C1 segment of cervical spinal cord (tissue), 14 donors: ENCODE measurements at regions not wholly inside any gene's neighbourhood (a gene's known extent, or its start where the extent isn't known, plus 50 kb on each side); places are given as distances from the start of the nearest gene placed in this dataset.
A peak's percentile ranks its signal among the peaks of the same experiment; 100 is the strongest.

Experiments
- DNase-seq, 14 donors: peaks; one replicate each; lab custom pipeline; 2025; lab: John Stamatoyannopoulos, UW

DNA sequence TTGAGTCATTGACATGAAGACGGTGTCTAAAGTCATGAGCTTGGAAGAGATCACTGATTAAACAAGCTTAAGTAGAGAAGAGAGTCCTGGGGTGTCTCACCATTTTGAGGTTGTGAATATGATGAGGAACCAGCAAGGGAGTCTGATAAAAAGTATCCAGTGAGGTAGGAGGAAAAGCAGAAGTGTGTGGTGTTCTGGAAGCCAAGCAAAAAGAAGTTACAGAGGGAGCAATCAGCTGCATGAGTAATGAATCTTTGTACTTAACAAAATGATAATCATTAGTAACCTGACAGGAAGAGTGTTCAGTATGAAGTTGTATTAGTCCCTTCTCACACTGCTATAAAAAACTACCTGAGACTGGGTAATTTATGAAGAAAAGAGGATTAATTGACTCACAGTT, 131.3 kb downstream of the C11orf87 start:
- DNase-seq = no peak

DNA sequence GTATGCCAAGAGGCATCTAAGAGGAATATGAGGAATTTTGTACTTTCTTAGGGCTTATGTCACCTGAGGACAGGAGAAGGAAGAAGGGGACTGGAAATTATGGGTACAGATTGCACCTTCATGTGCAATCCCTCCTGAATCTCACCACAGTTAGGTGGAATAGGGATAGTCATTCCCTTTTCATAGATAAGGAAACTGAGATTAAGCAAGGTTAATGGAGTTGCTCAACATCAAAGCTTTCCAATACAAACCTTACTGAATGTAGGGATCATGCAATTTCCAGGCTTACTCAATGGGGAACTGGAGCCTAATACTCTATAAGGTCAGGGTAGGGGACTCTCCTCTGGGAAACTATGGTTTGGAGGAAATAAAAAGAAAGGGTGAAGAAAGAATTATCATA, 133.0 kb downstream of the C11orf87 start:
- DNase-seq = no peak

DNA sequence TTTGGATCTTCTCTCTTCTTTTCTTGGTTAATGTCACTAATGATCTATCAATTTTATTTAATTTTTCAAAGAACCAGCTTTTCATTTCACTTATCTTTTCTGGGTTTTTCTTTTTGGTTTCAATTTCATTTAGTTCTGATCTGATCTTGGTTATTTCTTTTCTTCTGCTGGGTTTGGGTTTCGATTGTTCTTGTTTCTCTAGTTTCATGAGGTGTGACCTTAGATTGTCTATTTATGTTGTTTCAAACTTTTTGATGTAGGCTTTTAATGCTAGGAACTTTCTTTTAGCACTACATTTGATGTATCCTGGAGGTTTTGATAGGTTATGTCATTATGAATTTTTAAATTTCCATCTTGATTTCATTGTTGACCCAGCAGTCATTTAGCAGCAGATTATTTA, 142.3 kb downstream of the C11orf87 start:
- DNase-seq = no peak

DNA sequence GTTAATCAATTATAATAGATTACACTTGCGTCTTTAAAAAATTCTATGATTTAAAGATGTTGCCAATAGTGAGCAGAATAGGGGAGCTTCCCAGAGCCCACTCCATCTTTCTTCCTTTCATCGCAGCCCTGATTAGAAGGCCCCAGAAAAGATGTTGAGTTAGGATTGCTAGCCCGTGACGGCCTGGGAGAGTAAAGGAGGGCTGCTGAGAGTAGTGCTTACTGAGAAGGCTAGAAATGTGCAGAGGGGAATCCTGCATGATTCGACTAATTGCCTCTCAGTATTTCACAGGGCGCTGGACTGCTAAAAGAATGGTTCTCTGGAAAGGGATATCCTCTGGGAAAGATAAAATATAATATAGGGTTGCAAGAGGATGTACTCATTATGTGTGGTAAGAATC, 160.5 kb downstream of the C11orf87 start:
- DNase-seq = no peak

DNA sequence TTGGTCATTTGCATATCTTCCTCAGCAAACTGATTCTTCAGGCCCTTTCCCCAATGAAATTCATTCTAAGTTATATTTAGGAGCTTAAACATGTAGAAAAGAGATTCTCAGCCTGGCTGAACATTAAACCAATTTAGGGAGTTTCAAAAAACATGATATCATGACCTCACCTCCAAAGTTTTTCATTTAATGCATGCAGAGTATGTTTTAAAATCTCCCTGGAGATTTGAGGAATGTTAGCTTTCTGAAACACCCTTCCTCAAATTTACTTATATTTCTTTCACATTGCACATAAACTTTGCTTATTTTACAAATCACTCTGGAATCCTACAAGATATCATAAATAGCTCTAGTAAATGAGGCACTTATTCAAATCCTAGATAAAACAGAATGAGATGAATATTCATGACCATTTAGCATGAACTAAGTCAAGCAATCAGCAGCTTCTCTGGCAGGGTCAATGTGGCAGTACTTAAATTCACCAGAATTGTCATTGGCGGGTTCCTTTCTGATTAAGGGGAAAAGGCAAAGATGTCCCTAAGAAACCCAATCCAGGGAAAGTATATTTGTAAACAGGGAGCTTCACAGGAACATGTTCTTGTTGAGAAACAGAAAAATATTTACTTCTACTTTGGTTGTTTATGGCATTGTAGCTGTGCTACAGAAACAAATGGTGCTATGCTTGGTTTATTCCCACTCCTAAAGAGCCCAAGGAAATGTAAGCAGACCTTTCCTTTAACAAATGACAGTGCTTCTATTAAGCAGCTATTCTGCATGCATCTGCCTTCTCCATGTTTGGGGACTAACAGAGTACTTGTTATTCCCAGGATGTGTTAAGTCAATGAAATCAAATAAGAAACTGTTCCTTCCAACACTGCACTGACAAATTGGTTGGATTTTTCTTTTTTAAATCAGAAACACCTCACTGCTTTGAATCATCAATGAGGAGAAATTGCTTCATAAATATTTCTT, 162.3 kb downstream of the C11orf87 start:
- DNase-seq = no peak

DNA sequence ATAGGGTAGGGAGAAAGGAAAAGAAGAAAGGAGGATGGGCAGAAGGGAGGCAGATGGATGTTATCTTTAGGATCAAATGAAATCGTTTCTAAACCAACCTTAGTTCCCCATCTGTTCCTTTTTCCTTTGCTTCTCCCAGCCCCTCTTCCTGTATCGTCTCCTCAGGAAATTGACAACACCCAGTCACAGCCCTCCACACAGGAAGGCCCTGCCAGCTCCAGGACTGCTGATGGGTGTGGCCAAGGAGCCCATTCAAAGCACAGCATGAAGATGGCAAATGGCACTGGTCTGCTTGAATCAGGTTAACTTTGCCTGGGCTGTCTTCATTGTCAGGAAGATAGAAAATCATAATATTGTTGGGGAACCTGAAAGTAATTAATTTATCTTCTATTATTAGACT, 164.8 kb downstream of the C11orf87 start:
- DNase-seq = no peak

DNA sequence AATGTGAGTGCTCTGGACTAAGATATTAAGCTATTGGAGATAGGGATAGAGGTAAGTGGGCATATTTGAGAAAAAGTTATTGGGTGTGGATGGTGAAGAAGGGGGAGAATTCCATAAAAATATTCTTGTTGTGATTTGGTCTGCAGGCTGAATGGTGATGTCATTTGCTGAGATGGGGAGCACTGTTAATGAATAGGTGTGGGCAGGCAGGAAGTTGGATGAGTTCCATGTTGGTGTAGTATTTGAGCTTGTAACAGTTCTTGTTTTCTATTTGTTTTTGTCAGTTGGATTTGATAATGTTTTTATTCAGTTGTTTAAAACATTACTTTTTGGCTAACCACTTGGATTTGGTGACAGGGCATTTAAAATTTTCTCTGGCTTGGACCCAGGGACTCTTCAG, 168.8 kb downstream of the C11orf87 start:
- DNase-seq = no peak

DNA sequence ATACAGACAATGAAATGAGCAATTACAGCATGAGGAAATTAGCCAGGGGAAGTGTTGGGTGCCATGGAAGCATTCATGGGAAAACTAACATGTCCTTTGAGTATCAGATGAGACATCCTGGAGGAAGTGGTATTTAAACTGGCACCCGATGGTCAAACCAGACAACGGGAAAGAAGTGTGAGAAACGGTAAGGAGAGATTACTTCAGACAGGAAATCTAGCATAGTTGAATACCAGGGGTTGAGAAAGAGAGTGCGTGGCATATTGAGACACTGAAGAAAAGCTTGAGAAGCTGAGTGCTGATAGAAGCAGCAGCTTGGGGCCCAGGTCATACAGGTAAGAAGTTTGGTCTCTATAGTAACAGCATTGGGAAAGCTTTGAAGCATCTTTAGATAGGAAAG, 175.3 kb downstream of the C11orf87 start:
- DNase-seq = no peak

DNA sequence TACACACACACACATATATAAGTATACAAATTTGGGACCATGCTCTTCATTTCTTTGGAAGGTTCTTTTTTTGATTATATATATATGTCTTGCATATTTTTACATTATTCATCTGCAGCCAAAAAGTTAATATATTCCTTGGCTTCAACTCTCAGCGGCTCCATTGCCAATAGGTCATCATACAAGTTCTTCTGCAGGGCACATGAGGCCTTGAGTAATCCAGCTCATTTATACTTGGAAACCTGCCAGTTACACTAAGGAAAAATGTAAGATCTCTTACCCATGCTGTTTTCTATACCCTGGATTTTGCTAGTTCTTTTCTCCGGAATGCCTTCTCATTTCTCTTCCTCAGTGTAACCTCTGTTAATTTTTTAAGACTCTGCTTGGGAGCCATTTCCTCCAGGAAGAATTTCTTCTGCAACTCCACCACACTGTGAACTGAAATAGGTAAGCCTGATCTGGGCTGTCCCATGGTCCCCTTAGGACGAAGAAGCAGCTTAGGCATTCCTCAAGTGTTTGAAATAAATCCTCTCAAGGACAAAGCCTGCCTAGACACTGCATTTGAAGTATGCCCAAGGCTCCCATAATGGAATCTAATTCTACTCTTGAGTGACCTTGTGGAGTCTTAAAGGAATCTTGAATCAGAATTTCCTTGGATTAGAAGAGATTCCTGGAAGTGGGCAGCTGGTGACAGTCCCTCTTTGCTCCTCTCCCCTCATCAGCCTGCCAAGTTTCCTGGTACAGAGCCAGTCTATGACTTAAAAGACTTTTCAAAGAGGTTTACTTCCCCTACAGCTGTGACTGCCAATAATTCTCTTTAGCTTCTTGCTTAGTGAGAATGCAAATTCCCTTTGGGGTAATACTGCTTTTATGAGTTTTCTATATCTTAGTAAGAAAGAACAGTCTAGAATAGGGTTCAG, 182.8 kb downstream of the C11orf87 start:
- peak in 1 of 14 donors; percentile 8 for DNase-seq

DNA sequence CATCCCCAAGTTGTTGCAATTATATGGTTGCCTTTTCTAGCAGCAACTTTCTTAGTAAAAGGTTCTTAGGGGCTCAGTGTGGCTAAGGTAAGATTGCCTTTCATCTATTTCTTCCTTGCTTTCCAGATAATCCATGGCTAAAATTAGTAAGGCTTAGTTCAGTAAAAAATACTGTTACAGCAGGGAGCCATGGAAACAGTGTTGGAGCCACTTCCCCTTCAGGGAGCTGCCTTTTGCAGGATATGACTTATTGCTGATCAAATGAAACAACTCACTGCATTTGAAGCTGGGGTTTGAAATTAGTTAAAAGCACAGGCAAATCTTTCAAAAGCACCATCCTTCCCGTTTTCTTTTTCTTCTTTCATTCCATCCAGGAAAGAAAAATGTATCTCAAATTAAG, 184.3 kb downstream of the C11orf87 start:
- no peak for DNase-seq

DNA sequence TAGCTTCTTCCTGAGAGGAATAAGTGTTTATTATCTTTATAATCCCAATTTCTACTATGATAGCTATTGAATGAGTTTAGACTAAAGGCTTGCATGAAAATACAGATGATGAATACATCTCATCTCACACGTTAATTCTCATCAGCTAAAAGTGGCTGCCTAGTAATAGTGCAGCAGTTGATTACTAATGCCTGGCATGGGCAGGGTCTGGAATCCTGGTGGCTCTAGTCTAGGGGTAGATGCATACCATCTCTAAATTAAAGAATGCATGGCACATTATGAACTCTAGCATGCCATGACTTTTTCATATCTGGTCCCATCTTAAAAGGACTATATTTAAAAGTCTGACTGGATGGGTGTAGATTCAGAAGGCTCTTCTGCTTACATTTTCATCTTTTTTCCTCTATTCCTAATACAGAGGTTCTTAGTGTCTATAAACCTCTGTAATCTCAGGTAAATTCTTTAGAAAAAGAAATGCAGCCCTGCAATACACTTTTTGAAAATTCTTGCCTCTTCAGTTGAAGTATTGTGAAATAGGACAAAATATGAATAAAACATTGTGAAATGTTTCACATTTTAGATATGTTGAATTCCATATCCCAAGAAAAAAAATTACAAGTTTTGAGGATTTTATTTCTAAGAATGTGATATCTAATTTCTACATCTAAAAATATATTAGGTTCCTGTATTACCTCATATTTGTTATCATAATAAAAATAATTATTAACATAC, 187.6 kb downstream of the C11orf87 start:
- DNase-seq = no peak

DNA sequence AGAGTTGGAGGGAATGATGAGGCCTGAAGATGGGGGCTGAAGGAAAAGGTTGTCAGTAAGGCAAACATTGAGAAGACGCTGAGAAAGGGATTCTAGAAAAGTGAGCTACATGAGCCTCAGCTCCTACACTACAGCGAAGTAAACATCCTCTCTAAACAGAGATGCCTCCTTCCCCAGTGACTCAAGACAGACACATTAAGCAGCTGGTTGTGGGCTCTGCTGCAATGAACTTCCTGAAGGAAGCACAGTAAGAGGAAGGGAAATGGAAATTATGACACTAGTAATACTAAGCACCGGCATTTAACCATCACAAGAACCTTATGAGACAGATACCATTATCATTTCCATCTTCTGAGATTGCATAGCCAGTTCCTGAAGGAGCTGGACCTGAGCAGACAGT, 190.5 kb downstream of the C11orf87 start:
- DNase-seq = no peak

DNA sequence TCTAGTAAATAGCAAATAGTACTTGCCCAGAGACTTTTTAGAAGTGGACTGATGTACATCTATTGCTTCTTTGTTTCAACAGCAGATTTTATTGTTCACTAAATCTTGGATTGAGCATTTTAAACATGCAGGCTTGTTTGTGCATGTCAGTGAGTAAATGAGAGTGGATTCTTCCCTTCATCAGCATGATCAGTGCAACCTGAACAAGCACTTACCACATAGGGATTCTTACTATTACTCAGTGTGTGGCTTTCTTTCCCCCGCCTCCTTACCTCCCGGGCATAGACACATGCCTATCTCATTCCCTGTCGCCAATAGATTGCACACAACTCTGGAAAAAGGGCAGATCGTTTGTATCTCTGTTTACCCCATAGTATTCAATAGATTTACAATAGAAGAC, 197.5 kb downstream of the C11orf87 start:
- no peak for DNase-seq

DNA sequence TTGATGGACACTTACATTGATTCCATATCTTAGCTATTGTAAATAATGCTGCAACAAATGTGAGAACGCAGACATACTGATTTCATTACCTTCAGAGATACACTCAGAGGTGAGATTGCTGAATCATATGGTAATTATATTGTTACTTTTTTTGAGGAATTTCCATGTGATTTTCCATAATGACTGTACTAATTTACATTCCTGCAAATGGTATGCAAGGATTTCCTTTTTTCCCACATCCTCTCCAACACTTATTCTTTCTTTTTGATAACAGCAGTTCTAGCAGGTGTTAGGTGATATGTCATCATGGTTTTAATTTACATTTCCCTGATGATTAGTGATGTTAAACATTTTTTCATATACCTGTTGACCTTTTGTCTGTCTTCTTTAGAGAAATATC, 207.7 kb downstream of the C11orf87 start:
- no peak for DNase-seq

DNA sequence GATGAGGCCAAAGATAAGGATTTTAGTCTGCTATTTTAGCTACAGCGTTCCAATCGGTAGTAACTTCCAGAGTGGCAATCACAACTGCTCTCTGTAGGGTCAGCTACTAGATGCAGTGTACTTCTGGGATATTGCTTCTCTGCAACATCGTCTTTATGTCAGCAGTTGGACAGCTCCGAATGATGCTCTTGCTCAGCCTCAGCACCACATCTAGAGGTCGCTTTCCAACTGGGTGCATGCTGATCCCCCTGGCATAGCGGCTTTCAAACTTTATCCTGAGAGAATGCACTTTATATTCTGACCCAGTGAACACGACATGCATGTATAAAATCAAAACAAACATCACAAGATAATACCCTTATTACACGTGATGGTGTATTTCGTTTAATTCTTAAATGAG, 219.6 kb downstream of the C11orf87 start:
- no peak for DNase-seq

DNA sequence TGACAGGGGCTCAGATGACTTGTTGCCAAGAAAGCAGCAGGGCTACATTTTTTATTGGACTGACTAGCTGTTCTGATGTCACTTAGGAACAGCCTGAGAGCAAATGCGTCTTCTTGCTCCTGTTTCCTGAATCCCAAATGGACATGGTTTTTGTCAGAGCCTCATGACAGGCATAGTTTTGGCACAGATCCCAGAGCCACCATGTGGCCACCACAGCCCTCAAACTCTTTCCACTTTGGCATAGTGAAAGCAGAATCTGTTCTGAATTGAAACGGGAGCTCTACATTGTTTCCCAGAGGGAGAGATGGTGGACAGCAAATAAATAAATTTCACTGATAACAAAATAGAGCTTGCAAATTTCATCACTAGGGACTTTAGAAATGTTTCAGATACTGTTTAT, 222.2 kb downstream of the C11orf87 start:
- DNase-seq = peak in 13 of 14 donors; percentile 3 to 99 (median 65)

DNA sequence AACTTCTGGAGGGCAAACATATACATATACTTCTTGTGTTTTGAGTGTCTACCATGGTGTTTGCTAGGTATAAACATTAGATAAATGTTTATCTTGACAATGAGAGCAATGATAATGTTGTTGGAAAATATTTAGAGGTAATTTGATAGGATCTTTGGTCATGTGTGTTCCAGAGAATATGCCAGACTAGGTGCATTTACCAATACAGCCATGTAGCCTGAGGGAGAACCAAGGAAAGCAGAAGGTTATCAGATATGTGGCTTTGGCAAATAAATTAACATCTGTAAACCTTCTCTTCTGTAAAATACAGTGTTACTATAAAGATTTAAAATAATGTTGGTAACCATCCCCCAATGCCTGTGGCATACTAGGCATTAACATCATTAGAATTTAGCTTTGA, 226.8 kb downstream of the C11orf87 start:
- no peak for DNase-seq

DNA sequence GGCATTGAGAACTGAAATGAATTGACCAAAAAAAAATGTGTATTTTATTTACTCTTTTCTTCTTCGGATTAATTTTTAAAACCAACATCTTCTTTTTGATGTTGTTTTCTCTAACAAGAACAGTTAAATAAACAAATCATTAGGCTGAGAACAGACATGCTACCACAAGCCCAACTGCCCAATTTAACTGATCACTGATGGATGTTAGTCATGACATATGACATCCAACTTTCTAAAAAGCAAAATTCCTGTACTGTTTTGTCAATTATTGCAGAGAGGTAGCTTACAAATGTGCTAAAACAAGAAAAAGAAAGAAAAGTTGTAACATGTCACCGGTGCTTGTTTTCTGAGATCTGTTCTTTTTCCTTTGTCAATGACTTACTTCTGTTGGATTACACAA, 232.1 kb downstream of the C11orf87 start:
- no peak for DNase-seq

DNA sequence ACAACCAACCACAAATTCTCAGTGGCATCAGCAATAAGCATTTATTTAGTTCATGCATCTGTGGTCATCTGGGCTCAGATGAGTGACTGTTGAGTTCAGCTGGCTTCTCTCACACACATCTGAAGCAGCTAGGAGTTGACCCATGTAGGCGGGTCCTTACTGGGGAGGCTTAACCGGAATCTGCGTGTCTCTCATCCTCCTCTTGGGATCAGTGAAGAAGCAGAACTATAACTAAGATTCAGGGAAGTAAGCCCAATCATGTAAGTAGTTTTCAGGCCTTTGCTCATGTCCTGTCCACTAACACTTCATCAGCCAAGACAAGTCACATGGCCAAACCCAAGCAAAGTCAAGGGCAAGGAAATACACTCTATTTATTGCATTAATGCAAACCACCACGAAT, 236.2 kb downstream of the C11orf87 start:
- no peak for DNase-seq

DNA sequence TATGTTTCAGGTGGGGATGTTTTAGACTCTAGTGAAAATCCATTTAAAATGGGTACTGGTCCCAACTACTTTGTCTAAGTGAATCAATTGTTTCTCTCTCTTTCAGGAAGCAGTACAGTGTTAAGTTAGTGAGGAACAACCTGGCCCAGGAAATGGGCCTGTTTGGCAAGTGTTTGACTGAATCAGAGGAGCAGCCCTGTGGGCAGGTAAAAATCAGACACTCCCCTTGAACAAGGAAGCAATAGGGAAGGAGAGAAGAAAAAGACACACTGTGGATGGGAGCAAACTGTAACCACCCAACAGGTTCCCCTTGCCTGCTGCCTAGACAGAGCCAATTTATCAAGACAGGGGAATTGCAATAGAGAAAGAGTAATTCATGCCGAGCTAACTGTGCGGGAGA, 245.7 kb downstream of the C11orf87 start:
- DNase-seq = no peak

DNA sequence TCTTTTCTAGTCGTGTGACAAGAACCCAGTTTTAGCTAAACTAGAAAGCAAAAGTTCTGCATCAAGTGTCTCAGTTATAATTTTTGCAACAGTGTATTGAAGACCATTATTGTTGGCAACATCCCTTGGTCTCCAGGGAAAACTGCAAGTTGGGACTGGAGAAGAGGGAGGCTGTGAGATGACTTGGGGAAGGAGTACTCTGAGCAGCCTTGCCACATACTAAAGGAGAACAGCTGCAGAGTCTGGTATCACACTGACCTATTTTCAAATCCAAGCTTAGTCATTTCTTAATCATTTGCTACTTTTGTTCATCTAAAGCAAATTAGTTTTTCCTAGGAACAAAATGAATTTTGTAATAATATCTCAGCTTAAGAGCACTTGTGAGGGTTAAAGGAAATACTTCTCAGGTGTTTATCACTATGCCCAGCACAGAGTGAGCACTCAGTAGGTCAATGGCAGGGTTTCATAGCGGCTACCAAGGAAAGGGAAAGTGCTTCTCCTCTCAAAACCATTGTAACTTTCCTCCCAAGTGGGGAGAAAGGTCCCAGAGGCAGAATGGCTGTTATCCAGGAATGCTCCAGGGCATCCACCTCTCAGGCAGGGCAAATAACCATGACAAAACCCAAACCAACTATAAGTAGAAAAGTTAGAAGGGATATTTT, 247.1 kb downstream of the C11orf87 start:
- no peak for DNase-seq
